Peyer's patch (tissue), 4 donors: ENCODE measurements at regions not wholly inside any gene's neighbourhood (a gene's known extent, or its start where the extent isn't known, plus 50 kb on each side); places are given as distances from the start of the nearest gene placed in this dataset.

Experiments
- CTCF ChIP-seq, 6 experiments: fragments of 450-650 bp in 4 of 6; fragments of 200-600 bp in 2 of 6; sonication (generic) in 1 of 6; IDR thresholded peaks; one replicate each; pipeline ENCODE4 v1.5.1; 2017 to 2019; ENCODE audit warnings: antibody characterized with exemption in 6 of 6, mild to moderate bottlenecking in 3 of 6, moderate library complexity in 1 of 6
- POLR2A ChIP-seq, 2 donors: fragments of 450-650 bp; IDR thresholded peaks; one replicate each; pipeline ENCODE4 v1.5.1; 2017; ENCODE audit warnings: antibody characterized with exemption in 2 of 2, mild to moderate bottlenecking in 2 of 2, moderate library complexity in 2 of 2

DNA sequence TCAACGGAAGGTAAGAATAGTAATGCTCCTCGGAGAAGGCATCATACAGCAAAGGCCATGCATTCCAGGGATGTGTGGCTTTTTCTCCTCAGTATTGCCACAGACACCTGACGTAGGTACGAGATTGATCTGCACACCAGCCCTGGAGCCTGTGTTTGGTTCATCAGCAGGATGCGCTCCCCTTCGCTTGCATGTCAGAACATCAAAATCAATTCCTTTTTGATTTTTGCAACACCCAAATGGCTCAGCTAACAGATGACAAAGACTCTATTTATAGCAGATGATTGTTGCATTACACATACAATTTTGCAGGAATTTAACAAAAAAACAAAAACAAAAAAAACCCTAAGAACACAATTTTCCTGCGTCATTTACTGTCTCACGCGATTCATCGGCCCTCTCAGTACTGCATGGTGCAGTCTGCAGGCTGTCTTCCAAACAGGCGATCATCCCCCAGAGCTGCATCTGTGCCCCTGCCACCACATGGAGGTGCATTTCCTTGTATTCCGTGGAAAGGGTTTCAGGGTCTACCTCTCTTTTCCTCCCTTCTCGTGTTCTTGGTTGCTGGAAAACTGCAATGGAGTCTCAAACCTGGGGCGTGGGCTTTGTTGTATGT, 207.3 kb downstream of the TEX29 start:
- TF ChIP-seq CTCF (IDR thresholded peaks at IDR 0.05): no peak
- TF ChIP-seq POLR2A (IDR thresholded peaks at IDR 0.05): no peak
